GM12878 (cell line): ENCODE measurements at regions not wholly inside any gene's neighbourhood (a gene's known extent, or its start where the extent isn't known, plus 50 kb on each side); places are given as distances from the start of the nearest gene placed in this dataset.
A peak's percentile ranks its signal among the peaks of the same experiment; 100 is the strongest.

Source experiments
- ATAC-seq: fragments of 200-7000 bp; cut with Tn5 transposase; 3 replicates; pipeline ENCODE4 v1.9.1; 2020; ENCODE audit warnings: mild to moderate bottlenecking, moderate library complexity
- BruUV-seq: library from RNA; stranded (reverse); fragments of 400-500 nt; replicated peaks from 2 replicates; lab custom pipeline; 2021; lab: Mats Ljungman, UMichigan
- CTCF ChIA-PET: fragments of 300-600 bp; sonication (Branson Sonifier 250); formaldehyde crosslinking; extraction: SDS; loops from one replicate; lab custom pipeline; 2021; ENCODE audit warnings: inconsistent platforms; lab: Yijun Ruan, JAX
- POLR2A ChIA-PET: fragments of 350-600 bp; formaldehyde crosslinking; extraction: SDS; loops from one replicate; lab custom pipeline; 2021; ENCODE audit warnings: inconsistent platforms; lab: Charles Lee
- RAD21 ChIA-PET: fragments of 300-600 bp; sonication (Branson Sonifier 250); formaldehyde crosslinking; loops from one replicate; lab custom pipeline; 2023; ENCODE audit warnings: antibody characterized with exemption; ENCODE audit not compliant: unreplicated experiment; lab: Charles Lee
- SMC1A ChIA-PET: fragments of 300-600 bp; sonication (Branson Sonifier 250); formaldehyde crosslinking; loops from one replicate; lab custom pipeline; 2023; ENCODE audit not compliant: unreplicated experiment, uncharacterized antibody; lab: Charles Lee
- DNase-seq: peaks from one replicate; pipeline ENCODE4 v3.0.0-alpha.2; 2011; ENCODE audit warnings: low read depth, low spot score
- FAIRE-seq: peaks from 3 replicates; lab custom pipeline; 2011; peaks lifted over from hg19 to GRCh38; lab: Jason Lieb, UNC
- H2AFZ ChIP-seq: 2 replicates; pipeline ENCODE4 v1.6.0; 2011; ENCODE audit warnings: low read depth, low read length, control low read depth; ENCODE audit not compliant: control insufficient read depth
- H3K27ac ChIP-seq: 2 replicates; pipeline ENCODE4 v1.5.1; 2011; ENCODE audit warnings: control low read depth; ENCODE audit not compliant: control insufficient read depth, insufficient read depth
- H3K27me3 ChIP-seq, 2 experiments: replicated peaks in 1 of 2; 2 replicates each; pipeline versions ENCODE4 v1.6.0 to v1.6.1; 2011; ENCODE audit warnings: low read length in 1 of 2; ENCODE audit not compliant: control insufficient read depth in 2 of 2, insufficient read depth in 2 of 2
- H3K36me3 ChIP-seq, 2 experiments: 2 replicates each; pipeline ENCODE4 v1.5.1; 2011; ENCODE audit warnings: low read length in 1 of 2; ENCODE audit not compliant: control insufficient read depth in 2 of 2, insufficient read depth in 2 of 2
- H3K4me1 ChIP-seq: 2 replicates; pipeline ENCODE4 v1.6.1; 2011; ENCODE audit warnings: mild to moderate bottlenecking, low read length, moderate library complexity, mixed read lengths; ENCODE audit not compliant: control insufficient read depth, insufficient read depth
- H3K4me2 ChIP-seq: 2 replicates; pipeline ENCODE4 v1.6.0; 2011; ENCODE audit warnings: control low read depth; ENCODE audit not compliant: control insufficient read depth, insufficient read depth
- H3K4me3 ChIP-seq: fragments of 200-600 bp; sonication (generic); 2 replicates; pipeline ENCODE4 v1.5.1; 2016
- H3K79me2 ChIP-seq: 2 replicates; pipeline ENCODE4 v1.6.0; 2011; ENCODE audit warnings: low read length; ENCODE audit not compliant: control insufficient read depth, insufficient read depth
- H3K9ac ChIP-seq: 2 replicates; pipeline ENCODE4 v1.8.0; 2011; ENCODE audit warnings: low read length, control low read depth, mixed read lengths; ENCODE audit not compliant: control insufficient read depth, insufficient read depth
- H3K9me3 ChIP-seq: replicated peaks from 3 replicates; pipeline ENCODE4 v1.5.1; 2011; ENCODE audit warnings: mild to moderate bottlenecking, low read length; ENCODE audit not compliant: control insufficient read depth, insufficient read depth
- H4K20me1 ChIP-seq: 2 replicates; pipeline ENCODE4 v1.6.0; 2011; ENCODE audit not compliant: control insufficient read depth, insufficient read depth
- BCL11A ChIP-seq: IDR thresholded peaks from 2 replicates; pipeline ENCODE4 v1.6.1; 2011; ENCODE audit warnings: low read depth, low read length
- CBX3 ChIP-seq: fragments of 200-600 bp; sonication (generic); IDR thresholded peaks from 2 replicates; pipeline ENCODE4 v1.6.1; 2016; ENCODE audit warnings: low read depth, borderline replicate concordance
- CTCF ChIP-seq, 3 experiments: IDR thresholded peaks in 2 of 3; conservative IDR thresholded peaks in 1 of 3; 2 replicates each; pipeline ENCODE4 v1.5.1; 2011; ENCODE audit warnings: low read depth in 3 of 3, low read length in 3 of 3, mild to moderate bottlenecking in 3 of 3, control low read depth in 2 of 3, moderate library complexity in 2 of 3, inconsistent platforms in 1 of 3, mixed read lengths in 1 of 3; ENCODE audit not compliant: control insufficient read depth in 2 of 3, insufficient read depth in 1 of 3; ENCODE audit errors: extremely low read depth in 1 of 3
- HDAC6 ChIP-seq: fragments of 200-600 bp; sonication (generic); IDR thresholded peaks from one replicate; pipeline ENCODE4 v1.8.0; 2017; ENCODE audit warnings: antibody characterized with exemption; ENCODE audit not compliant: unreplicated experiment
- IKZF2 ChIP-seq, 2 experiments: fragments of 450-650 bp; IDR thresholded peaks; 2 replicates each; pipeline ENCODE4 v1.6.1; 2017; ENCODE audit warnings: mild to moderate bottlenecking in 2 of 2, moderate library complexity in 2 of 2
- MEF2A ChIP-seq: IDR thresholded peaks from 2 replicates; pipeline ENCODE4 v1.6.1; 2011; ENCODE audit warnings: low read depth, mild to moderate bottlenecking, low read length, moderate library complexity; ENCODE audit not compliant: insufficient read depth
- MYB ChIP-seq: fragments of 150-350 bp; IDR thresholded peaks from 2 replicates; pipeline ENCODE4 v1.6.1; 2014; ENCODE audit warnings: mild to moderate bottlenecking, low read depth, low read length, borderline replicate concordance
- NBN ChIP-seq: fragments of 450-650 bp; IDR thresholded peaks from 2 replicates; pipeline ENCODE4 v1.6.1; 2016
- NR2C1 ChIP-seq: fragments of 450-650 bp; IDR thresholded peaks from 2 replicates; pipeline ENCODE4 v1.6.1; 2017; ENCODE audit warnings: antibody characterized with exemption, mild to moderate bottlenecking, moderate library complexity
- RBBP5 ChIP-seq: fragments of 200-600 bp; sonication (generic); conservative IDR thresholded peaks from 2 replicates; pipeline ENCODE4 v1.6.1; 2016
- SIN3A ChIP-seq: IDR thresholded peaks from 2 replicates; pipeline ENCODE4 v1.6.1; 2012; ENCODE audit warnings: low read depth, low read length, improper control_type of control experiment
- SP1 ChIP-seq: IDR thresholded peaks from one replicate; pipeline ENCODE4 v1.6.1; 2011; ENCODE audit warnings: low read depth, low read length
- STAT3 ChIP-seq: IDR thresholded peaks from 2 replicates; pipeline ENCODE4 v1.6.1; 2011; ENCODE audit warnings: low read depth, low read length, improper control_type of control experiment
- SUZ12 ChIP-seq: fragments of 200-600 bp; sonication (generic); IDR thresholded peaks from one replicate; pipeline ENCODE4 v1.6.1; 2018; ENCODE audit warnings: antibody characterized with exemption, mild to moderate bottlenecking; ENCODE audit not compliant: unreplicated experiment
- ZNF384 ChIP-seq: IDR thresholded peaks from 2 replicates; pipeline ENCODE4 v1.6.1; 2012; ENCODE audit warnings: low read depth, mild to moderate bottlenecking, low read length, improper control_type of control experiment, borderline replicate concordance
- ZNF622 ChIP-seq: fragments of 450-650 bp; IDR thresholded peaks from 2 replicates; pipeline ENCODE4 v1.6.1; 2017; ENCODE audit warnings: mild to moderate bottlenecking, inconsistent platforms
- ZZZ3 ChIP-seq: IDR thresholded peaks from 2 replicates; pipeline ENCODE4 v1.6.1; 2011; ENCODE audit warnings: low read depth; ENCODE audit not compliant: control insufficient read depth, insufficient read length
- WGBS: methylation state at CpG from one replicate; pipeline ENCODE4 v1.1.6; 2016; ENCODE audit warnings: low lambda C conversion rate; ENCODE audit not compliant: insufficient replicate concordance, insufficient coverage; ENCODE audit errors: missing lambda C conversion rate; 5-methylcytosine and 5-hydroxymethylcytosine counted together
- in situ Hi-C: fragments of 300-500 bp; cut with MboI; formaldehyde crosslinking; loops from 9 replicates; pipeline ENCODE4 v1.14.3; 2018; ENCODE audit warnings: mixed read lengths
- intact Hi-C: fragments of 100-400 bp; cut with micrococcal nuclease; formaldehyde crosslinking; loops from one replicate; pipeline ENCODE4 v1.14.2; 2022; ENCODE audit not compliant: unreplicated experiment
- TF ChIP-seq, protein P1 (sequence below): fragments of 450-650 bp; IDR thresholded peaks from 2 replicates; pipeline ENCODE4 v1.6.1; 2014; ENCODE audit warnings: mild to moderate bottlenecking
- TF ChIP-seq, protein P2 (sequence below): IDR thresholded peaks from 2 replicates; pipeline ENCODE4 v1.6.1; 2011; ENCODE audit warnings: mild to moderate bottlenecking, low read depth, low read length, moderate library complexity; ENCODE audit not compliant: insufficient replicate concordance

- no peaks in the 10 kb centered on the region for H3K36me3 ChIP-seq
- DNase-seq (no peak), FAIRE-seq (no peak), ATAC-seq (no peak)
- no TSS peak for BruUV-seq
- CTCF ChIA-PET, result no interaction called here
- H3K4me2 ChIP-seq, result no peak overlapping the region
- H3K9me3 ChIP-seq, result peaks cover 1% of the 10 kb centered on the region; the same call in 1 of the 3 replicates
- POLR2A ChIA-PET, result no interaction called here
- no peaks in the 10 kb centered on the region for H4K20me1 ChIP-seq
- RAD21 ChIA-PET, result no interaction called here
- H3K9ac ChIP-seq, result no peak overlapping the region
- in situ Hi-C loops (no loop called here), intact Hi-C loops (no loop called here)
- no peak for TF ChIP-seq ZNF622
- no peak for TF ChIP-seq CTCF (IDR thresholded peaks at IDR 0.05 in 2 of 3, conservative IDR thresholded peaks at IDR 0.05 in 1 of 3; ENCODE audit: control insufficient read depth in 2 of 3, extremely low read depth in 1 of 3, insufficient read depth in 1 of 3, low read depth in 3 of 3, low read length in 3 of 3)
- TF ChIP-seq ZZZ3, result no peak
- TF ChIP-seq, protein P1, sequence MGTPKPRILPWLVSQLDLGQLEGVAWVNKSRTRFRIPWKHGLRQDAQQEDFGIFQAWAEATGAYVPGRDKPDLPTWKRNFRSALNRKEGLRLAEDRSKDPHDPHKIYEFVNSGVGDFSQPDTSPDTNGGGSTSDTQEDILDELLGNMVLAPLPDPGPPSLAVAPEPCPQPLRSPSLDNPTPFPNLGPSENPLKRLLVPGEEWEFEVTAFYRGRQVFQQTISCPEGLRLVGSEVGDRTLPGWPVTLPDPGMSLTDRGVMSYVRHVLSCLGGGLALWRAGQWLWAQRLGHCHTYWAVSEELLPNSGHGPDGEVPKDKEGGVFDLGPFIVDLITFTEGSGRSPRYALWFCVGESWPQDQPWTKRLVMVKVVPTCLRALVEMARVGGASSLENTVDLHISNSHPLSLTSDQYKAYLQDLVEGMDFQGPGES, result no peak
- TF ChIP-seq IKZF2 (IDR thresholded peaks at IDR 0.05), result no peak
- no peak for TF ChIP-seq SP1
- no peak for TF ChIP-seq ZNF384
- no peak for TF ChIP-seq NBN
- no peak for TF ChIP-seq MYB
- TF ChIP-seq SUZ12, result no peak
- TF ChIP-seq MEF2A, result no peak
- no peak for TF ChIP-seq CBX3
- no peak for TF ChIP-seq STAT3
- no peak for TF ChIP-seq HDAC6
- no peak for TF ChIP-seq BCL11A
- TF ChIP-seq NR2C1, result no peak
- no peak for TF ChIP-seq SIN3A
- TF ChIP-seq RBBP5, result no peak
- TF ChIP-seq, protein P2, sequence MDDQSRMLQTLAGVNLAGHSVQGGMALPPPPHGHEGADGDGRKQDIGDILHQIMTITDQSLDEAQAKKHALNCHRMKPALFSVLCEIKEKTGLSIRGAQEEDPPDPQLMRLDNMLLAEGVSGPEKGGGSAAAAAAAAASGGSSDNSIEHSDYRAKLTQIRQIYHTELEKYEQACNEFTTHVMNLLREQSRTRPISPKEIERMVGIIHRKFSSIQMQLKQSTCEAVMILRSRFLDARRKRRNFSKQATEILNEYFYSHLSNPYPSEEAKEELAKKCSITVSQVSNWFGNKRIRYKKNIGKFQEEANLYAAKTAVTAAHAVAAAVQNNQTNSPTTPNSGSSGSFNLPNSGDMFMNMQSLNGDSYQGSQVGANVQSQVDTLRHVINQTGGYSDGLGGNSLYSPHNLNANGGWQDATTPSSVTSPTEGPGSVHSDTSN, result no peak
- 44% methylated on average over 6 of the region's 6 CpGs for WGBS
- peak overlapping the region; percentile 56 for H2AFZ ChIP-seq
- peaks cover 12% of the 10 kb centered on the region for H3K4me1 ChIP-seq
- H3K27ac ChIP-seq, result no peak overlapping the region
- no peaks in the 10 kb centered on the region for H3K27me3 ChIP-seq
- no peak overlapping the region for H3K4me3 ChIP-seq
- SMC1A ChIA-PET, result no interaction called here
- H3K79me2 ChIP-seq, result no peaks in the 10 kb centered on the region
Measured at GRCh38 chr4:38415682-38416081, 248.3 kb upstream of the KLF3 start.
